Endothelial cell of umbilical vein (primary cell): ENCODE measurements at regions not wholly inside any gene's neighbourhood (a gene's known extent, or its start where the extent isn't known, plus 50 kb on each side); places are given as distances from the start of the nearest gene placed in this dataset.

ENCODE experiments used
- MYC ChIP-seq: IDR thresholded peaks from one replicate; pipeline ENCODE4 v1.6.1; 2011; ENCODE audit warnings: mild to moderate bottlenecking, low read depth, low read length
- POLR2A ChIP-seq: IDR thresholded peaks from 2 replicates; pipeline ENCODE4 v1.6.1; 2012; ENCODE audit warnings: low read depth, mild to moderate bottlenecking, control low read depth, low read length
- POLR2AphosphoS5 ChIP-seq: IDR thresholded peaks from 2 replicates; pipeline ENCODE4 v1.6.1; 2012; ENCODE audit warnings: low read depth, mild to moderate bottlenecking, control low read depth, low read length, moderate library complexity; ENCODE audit not compliant: insufficient read depth
- TF ChIP-seq, protein P1 (sequence below), 2 donors: IDR thresholded peaks; 1 replicate in 1 of 2; 2 replicates in 1 of 2; pipeline ENCODE4 v1.5.1; 2011; ENCODE audit warnings: low read length in 2 of 2, mild to moderate bottlenecking in 2 of 2, moderate library complexity in 2 of 2, control low read depth in 1 of 2, inconsistent platforms in 1 of 2, low read depth in 1 of 2; ENCODE audit not compliant: insufficient read depth in 1 of 2; ENCODE audit errors: extremely low read depth in 1 of 2
- TF ChIP-seq, protein P2 (sequence below): IDR thresholded peaks from 2 replicates; pipeline ENCODE4 v1.6.1; 2011; ENCODE audit not compliant: insufficient read depth, insufficient read length

DNA sequence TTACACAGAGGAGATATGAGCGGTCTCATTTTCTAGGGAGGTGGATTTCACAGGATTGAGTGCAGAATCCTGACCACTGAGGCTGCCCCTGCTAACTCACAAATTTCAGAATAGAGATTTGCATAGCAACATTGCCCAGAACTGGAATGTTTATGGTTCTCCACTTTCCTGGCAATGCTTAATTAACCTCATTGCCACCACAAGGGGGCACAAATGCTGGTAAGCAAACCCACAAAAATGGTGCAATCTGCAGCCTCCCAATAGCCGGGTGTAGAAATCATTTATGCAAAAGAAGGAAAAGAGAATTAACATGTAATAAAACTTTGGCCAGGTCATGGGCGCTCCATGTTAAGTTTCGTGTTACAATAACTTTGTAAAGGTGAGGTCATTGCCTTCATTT lies 112.4 kb downstream of the CYRIA start:
- TF ChIP-seq, protein P1, sequence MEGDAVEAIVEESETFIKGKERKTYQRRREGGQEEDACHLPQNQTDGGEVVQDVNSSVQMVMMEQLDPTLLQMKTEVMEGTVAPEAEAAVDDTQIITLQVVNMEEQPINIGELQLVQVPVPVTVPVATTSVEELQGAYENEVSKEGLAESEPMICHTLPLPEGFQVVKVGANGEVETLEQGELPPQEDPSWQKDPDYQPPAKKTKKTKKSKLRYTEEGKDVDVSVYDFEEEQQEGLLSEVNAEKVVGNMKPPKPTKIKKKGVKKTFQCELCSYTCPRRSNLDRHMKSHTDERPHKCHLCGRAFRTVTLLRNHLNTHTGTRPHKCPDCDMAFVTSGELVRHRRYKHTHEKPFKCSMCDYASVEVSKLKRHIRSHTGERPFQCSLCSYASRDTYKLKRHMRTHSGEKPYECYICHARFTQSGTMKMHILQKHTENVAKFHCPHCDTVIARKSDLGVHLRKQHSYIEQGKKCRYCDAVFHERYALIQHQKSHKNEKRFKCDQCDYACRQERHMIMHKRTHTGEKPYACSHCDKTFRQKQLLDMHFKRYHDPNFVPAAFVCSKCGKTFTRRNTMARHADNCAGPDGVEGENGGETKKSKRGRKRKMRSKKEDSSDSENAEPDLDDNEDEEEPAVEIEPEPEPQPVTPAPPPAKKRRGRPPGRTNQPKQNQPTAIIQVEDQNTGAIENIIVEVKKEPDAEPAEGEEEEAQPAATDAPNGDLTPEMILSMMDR (IDR thresholded peaks at IDR 0.05; ENCODE audit: extremely low read depth in 1 of 2, insufficient read depth in 1 of 2, low read depth in 1 of 2, low read length in 2 of 2), result peak; percentile 66 to 71
- no peak for TF ChIP-seq POLR2AphosphoS5
- no peak for TF ChIP-seq MYC
- TF ChIP-seq, protein P2, sequence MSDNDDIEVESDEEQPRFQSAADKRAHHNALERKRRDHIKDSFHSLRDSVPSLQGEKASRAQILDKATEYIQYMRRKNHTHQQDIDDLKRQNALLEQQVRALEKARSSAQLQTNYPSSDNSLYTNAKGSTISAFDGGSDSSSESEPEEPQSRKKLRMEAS, result no peak
- TF ChIP-seq POLR2A, result no peak
